GM18520 (cell line): ENCODE measurements at regions not wholly inside any gene's neighbourhood (a gene's known extent, or its start where the extent isn't known, plus 50 kb on each side); places are given as distances from the start of the nearest gene placed in this dataset.

Experiments
- ATAC-seq: cut with Tn5 transposase; IDR thresholded peaks from one replicate; pipeline ENCODE4 v1.9.1; 2021; ENCODE audit not compliant: unreplicated experiment

DNA sequence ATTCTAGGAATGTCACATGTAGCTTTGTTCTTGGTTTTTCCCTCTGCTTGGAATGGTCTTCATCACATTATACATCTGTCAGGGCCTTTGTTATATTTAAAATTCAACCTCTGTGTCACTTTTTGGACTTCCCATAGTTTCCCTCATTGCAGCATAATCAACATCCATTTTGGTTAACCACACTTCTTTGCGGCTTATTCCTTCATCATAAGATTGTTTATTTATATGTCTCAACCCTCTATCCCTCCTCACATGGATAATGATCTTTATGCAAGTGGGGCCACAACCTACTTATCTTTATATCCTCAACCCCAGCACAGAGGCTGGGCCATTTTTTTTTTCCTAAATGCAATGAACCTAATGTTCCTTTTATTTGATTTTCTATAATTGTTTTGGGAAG is 260.0 kb upstream of the THBS1 start:
- no peak for ATAC-seq

DNA sequence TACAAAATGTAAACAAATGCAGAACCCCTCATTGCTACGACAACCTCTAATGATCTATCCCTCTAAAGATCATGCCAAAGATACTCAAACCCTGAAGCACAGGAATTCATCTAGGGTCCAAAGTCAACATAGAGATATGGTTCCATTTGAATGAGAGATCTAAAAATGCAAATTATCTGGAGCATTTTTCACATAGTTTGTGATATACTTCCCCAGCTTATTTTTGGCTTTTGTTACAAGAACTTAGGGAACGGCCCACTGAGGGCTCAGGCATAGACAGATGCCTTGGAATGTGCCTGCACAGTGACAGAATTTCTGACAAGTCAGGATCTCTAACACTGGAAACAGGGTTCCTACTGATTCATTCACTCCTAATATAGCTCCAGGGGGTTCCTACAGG is 258.9 kb upstream of the THBS1 start:
- no peak for ATAC-seq

DNA sequence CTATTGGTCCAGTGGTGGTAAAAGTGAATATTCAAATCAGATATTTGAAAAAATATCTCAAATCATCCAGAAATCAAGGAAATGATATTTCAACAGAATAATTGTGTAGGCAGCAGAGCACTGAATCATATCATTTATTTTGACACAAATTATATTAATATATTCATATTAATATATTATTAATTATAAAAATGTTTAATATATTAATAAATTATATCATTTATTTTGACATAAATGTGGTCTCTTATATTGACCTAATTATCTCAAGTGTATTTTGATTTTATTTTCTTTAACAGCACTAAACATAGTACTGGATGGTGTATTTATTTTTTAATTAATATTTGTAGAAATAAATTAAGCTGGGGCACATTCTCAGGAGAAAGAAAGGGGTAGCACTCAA is 257.7 kb upstream of the THBS1 start:
- no peak for ATAC-seq

DNA sequence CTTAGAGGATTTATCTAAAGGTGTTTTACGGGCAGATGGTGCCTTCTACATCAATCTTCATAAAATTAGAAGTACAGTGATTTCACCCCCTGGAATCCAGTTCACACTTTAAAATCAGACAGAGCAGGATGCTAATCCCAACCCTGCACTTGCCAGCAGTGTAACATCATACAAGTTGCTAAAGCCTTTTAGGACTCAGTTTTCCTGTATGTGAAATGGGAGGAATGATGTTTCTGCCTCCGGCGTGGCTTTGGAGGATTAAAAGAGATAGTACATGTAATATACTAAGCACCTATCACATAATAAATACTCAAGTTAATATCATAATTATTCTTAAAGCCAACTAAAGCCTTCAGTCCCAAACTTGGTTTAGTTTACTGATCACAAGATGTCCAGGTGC is 257.2 kb upstream of the THBS1 start:
- ATAC-seq: no peak

DNA sequence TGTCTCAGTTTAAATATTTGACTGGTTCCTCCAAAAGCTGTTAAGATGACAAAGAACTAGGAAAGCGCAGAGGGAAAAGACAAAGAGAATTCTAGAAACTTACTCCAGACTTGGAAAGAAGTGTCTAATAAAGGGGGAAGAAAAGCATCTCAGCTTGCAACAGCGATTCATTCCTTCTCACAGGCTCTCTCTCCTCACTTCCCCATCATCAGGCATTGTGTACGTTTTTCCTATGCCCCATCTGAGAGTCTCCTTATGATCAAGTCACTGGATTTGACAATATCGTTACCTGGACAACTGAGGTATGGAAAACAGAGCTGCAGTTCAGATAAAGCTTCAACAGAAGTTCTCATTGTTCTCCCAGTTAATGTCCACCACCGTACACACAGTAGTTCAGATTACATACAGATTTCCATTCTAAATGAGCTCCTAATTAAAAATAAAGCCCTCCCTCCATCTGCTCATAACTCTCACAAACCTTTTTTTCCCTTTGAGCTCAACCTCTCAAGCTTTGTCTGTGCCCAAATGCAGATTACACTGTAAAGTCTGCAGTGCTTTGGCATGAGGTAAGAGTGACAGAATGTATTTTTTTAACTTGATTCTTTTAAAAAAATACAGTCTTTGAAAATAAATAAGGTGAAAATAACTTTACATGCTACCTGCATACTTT is 254.4 kb upstream of the THBS1 start:
- ATAC-seq: no peak

DNA sequence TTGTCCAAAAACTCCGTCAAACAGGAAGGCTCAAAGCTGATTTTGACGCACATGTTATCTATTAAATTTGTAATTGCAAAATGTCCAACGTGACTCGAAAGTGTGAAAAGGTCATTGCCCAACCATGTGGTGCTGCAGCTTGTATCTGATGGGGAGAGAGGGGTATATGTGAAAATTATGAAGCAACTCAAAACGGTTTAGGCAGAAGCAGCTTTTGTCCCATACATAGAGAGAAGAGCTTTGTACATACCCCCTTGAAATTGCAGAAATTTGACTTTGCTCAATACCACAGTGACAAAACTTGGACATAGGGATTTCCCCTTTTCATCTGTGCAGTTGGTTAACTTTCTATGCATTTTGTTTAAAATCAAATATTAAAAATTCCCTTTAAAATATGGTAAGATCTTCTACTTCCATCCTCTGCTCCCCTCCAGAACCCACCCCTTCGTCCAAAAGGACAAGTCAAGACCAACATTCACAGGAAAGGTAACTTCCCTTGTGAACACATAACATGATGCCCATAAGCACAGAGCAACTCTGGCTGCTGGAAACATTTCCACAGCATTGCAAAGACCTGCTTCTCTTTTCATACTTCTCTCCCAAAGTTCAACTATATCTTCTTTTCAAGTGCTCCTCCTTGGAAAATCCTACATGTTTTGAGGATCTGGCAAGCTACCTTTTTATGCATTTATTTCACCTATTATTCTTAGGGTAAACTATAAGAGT is 253.7 kb upstream of the THBS1 start:
- no peak for ATAC-seq

DNA sequence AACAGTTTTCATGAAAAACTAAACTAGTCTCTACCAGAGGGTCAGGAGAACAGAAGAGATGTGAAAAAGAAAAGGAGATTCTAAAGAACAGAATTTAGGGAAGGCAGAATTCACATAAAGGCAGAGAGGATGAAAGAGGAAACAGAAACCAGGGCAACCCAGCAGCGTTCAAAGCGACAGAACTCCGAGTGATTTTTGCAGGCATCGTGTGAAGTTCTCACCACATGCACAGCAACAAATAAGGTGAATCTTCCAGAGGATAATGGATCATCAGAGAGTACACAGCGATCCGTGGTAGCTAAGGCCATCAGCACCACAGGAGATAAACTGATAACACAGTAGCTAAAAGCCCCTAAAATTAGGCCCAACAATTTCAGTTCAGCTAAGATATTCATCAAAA is 250.8 kb upstream of the THBS1 start:
- ATAC-seq: no peak

DNA sequence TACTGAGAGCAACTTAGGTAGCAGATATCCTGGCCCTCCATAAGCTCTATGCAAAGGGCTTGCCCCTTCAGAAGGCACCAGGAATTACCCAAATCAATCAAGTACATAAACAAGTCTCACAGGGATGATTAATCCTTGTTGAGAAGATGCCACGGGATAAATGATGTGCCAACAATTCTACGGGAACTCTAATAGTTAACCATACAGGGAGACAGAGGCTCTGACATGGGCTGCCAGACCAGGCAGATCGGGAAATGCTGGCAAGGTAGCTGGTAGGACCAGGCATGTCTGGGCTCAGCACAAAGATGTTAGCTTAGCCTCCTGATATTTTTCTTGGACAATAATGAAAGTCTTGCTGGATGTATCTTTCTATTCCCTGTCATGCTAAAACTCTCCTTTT is 249.3 kb upstream of the THBS1 start:
- ATAC-seq: no peak

DNA sequence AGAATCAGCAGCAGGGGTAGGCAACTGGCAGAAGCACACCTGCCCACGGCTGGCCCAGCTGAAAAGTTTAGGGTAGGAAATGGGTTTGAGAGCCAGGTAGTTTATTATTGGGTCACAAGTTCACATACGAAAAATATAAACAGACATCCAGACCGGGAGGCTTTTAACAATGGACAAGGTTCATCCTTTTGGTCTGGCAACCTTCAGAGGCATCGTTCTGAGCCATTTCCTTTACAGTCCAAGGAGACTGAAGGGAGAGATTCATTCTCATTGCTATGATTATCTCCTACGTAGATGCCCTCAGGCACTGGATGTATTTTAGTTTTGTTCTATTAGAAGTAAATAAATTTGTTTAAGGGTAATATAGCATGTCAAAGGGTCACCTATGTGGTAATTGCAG is 248.0 kb upstream of the THBS1 start:
- no peak for ATAC-seq

DNA sequence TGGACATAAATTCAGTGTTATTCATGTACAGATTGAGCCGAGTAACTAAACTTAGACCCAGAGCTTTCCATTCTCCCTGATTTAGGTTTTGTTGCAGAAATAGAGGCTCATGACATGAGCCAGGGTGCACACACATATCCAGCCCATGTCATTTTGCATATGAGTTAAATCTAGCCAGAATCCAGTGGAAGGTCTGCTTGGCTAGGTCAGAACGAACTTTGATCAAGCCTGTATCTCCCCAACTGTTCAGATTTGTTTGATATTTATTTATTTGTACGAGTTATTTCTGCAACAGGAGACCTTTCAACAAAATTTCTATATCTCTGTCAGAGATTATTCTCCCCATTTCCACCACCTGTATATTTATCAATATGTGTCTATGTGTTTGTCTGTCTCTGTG is 247.5 kb upstream of the THBS1 start:
- ATAC-seq: no peak

DNA sequence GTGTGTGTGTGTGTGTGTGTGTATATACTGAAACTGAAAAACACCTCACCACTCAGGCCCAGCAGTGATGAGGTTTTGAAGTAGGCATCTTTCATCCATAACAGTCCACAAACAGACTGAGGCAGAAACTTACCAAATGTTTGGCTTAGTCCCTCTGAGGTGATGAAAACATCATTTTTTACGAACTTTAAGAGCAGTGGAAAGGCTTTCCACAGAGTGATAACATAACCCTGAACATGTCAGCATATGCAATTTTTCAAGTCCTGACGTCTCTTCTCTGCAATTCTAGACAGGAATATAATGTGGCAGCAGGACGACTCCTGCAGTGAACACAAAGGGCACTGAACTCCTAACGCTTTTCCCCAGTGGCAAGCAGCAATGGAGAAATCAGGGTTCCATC is 247.0 kb upstream of the THBS1 start:
- ATAC-seq: no peak

DNA sequence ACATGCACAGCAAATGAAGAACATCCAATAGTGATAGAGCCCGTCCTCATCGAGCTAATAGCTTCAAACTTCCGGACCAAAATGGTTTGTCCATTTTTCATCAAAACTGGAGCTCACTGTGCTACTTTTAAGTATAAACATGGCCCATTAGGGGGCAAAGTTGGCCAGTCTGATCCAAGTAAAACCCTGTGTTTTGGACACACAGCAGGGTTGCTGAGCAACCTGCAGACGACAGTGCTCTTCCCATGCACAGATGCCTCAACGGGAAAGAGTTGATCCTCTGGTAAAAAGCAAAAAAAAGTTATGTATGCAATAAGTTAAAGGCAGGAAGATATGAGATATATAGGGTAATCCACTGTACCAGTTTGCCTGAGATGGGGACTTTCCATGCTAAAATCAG is 244.0 kb upstream of the THBS1 start:
- no peak for ATAC-seq

DNA sequence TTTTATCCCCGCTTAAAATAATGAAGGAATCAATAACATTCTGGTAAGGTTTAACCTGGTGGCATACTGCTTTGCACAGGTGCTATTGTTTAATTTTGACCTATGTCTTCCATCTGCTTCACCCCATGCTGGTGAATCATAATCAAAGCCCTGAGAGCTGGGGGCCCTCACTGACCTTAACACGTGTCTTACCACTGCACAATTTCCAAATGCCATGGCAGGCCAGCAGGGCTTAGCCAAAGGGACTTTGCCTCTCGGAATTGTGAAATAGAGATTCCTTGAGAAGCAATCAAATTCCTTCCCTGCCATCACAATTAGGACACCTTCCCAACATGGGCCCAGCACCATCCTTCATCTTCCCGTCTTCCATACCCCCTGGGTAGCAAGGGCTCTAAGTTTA is 242.6 kb upstream of the THBS1 start:
- ATAC-seq: no peak

DNA sequence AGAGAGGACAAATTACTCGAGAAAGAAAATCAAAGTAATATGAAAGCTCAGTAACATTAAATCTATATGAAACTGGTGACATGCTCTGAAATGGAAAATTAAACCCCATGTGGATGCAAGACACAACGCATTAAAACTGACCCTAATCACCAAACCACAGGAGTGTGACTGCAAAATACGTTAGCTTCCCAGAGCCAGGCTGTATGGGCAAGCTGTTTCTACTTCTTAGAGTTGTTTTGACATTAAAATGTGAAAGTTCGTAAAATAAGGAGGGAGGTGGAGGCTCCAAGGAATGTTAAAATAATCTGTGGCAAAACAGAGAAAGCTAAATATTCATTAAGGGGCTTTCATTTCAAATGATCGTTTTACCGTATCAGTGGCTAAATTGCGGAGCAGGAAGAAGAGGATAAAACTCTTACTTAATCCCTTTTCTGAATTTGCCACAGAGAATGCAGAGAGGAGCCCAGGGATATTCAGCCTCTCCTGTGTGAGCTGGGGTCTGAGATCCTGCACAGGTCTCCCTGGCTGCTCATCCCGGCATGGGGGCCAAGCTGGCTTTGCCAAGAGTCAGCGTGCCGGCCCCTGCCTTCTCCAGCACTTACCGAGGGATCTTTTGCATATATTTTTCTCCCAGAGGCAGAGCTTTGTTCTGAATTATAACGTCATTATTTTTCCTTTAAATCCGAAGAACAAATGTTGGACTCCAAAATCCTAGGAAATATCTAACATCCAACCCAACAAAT is 239.8 kb upstream of the THBS1 start:
- ATAC-seq: no peak

DNA sequence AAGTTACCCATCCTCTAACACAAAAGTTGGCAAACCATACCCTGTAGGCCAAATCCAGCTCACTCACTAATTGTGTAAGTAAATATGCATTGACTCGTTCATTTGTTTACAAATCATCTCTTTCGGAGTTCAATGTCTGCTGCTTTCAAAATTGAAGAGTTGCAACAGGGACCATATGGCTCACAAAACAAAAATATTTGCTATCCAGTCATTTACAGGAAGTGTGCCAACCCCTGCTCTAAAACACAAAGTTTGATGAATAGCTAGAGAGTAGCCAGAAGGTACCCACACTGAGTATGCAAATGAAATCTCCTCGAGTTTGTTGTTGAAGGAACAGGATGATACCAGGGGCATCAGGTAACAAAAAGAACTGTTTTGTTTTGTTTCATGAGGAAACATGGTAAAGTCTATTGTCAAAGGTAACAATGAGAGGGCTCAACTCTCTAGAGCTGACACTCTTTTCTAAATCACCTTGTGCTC is 236.2 kb upstream of the THBS1 start:
- no peak for ATAC-seq

DNA sequence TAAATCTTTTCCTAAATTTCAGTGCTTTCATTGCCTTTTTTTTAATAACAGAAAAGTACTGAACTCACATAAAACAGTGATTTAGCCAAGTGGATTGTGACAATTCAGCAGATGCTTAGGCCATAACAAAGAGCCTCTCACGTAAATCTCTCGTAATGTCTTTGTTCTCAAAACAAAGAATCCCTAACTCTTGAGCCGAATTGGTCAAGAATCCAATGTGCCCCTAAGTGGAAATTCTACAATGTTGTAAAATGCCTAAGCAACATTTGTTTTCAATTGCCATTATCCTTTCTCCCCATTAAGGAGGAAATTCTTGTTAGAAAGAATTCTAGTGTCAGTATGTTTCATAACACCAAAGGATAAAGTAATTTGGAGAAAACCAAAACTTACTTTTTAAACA is 235.7 kb upstream of the THBS1 start:
- no peak for ATAC-seq

DNA sequence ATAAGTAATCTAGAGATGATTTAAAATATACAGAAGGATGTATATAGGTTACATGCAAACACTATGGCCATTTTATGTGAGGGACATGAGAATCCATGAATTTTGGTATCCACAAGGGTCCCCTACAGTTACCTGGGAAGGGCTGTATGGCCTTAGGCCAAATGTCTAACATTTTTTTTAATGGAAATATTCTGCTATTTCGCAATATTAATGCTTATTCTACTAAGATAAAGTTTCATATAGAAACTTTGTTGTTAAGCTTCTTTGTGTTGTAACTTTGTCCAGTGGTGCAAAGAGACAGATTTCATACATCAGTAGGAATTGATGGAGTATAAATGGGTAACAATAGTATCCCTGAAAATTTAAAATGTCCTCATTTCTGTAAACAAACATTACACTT is 233.4 kb upstream of the THBS1 start:
- no peak for ATAC-seq

DNA sequence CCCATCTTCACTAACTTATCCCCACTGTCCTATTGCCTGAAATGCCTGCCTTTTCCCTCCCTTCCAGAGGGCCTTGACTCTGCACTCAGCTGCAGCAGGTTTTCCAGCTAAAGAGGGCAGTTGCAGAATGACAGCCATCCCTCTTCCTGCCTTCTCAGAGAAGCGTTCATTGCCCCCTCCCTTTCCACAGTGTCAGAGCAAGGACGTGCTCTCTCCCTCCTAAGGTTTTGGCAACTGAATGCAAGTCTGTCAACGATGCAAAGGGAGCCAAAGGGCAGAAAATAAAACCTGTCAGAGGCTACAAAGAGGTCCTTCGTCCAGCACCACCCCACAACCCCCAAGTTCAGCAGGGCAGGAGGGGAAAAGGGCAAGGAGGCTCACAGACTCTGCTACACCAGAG is 230.1 kb upstream of the THBS1 start:
- no peak for ATAC-seq

DNA sequence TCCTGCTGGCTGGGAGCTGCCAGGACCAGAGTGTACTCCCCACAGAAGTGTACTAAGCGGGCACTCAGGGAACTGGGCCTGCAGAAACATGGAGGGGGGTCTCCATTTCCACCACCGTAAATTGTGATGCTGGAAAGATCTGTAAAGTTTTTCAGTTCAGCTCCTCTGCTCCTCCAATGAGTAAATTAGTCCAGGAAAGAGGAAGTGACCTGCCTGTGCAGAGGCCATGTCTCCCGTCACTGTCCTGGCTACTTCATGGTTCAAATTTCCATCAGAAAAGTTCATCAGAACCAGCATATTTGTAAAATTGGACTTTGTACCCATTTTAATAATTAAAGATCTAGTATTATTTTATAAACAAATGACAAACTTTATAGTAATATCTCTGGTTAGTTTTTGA is 226.7 kb upstream of the THBS1 start:
- no peak for ATAC-seq

DNA sequence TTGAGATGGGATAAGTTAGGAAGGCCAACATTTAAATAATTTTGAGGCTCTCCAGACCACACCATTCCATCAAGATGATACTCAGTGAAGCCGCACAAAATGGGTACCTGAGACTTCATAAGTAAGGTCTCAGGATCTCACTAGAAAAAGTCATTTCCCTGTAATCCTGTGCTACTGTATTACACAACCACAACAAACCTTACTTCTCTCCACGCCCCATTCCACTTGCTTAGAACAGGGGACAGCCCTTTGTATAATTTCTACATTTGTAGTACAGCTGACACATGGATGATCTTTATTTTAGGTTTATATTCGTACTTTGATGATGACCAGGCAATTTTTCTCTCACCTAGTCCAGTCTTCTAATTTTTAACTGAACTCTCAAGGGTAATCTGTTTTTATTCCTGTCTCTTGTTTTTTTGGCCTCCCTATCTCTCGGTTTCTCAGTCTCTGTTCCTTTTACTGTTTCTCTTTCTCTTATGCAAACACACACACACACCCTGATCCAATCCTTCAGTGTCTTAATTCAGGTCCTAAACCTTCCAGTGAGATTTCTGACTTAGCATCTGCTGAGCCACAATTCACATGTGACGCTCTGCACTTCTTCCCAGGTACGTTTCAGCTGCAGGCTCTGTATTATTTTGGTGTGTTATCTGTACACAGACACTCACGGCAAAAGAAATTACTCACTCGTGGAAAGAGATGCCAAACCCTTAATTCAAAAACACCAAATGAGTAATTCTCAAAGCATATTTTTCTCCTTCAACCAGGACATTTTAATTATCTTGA is 223.2 kb upstream of the THBS1 start:
- ATAC-seq: no peak

DNA sequence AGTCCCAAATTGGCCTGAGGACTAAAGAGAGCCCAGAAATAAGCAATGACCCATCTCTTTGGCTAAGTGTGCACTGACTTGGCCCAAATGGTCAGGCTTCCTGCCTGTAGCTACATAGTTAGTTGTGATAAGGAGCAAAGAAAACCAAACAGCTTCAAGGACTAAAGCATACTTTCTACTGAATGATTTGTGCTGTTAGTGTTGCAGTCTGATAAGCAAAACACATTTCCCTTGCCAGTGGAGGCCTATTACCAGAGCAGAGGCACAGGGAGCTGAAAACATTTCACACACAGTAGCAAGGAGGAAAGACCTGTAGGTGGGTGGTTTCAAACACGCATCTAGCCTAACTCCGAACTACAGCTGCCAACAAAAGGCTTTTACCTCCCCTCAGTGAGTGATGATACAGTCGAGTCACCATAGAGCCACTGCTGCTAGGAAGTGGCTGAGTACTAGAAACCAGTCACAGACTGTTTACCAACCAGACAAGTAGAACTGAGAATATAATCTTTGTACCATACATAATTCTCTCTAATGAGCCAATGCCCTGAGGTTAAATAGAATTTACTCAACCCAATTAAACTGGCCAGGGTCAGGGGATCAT is 222.3 kb upstream of the THBS1 start:
- ATAC-seq: no peak
